GM18498 (cell line): ENCODE measurements at regions not wholly inside any gene's neighbourhood (a gene's known extent, or its start where the extent isn't known, plus 50 kb on each side); places are given as distances from the start of the nearest gene placed in this dataset.
A peak's percentile ranks its signal among the peaks of the same experiment; 100 is the strongest.

Source experiments
- ATAC-seq: cut with Tn5 transposase; IDR thresholded peaks from one replicate; pipeline ENCODE4 v1.9.1; 2021; ENCODE audit warnings: mild to moderate bottlenecking, moderate library complexity; ENCODE audit not compliant: unreplicated experiment

GRCh38 chr13:62710787-62711186, 1295.1 kb upstream of the PCDH20 start:
- no peak for ATAC-seq

DNA sequence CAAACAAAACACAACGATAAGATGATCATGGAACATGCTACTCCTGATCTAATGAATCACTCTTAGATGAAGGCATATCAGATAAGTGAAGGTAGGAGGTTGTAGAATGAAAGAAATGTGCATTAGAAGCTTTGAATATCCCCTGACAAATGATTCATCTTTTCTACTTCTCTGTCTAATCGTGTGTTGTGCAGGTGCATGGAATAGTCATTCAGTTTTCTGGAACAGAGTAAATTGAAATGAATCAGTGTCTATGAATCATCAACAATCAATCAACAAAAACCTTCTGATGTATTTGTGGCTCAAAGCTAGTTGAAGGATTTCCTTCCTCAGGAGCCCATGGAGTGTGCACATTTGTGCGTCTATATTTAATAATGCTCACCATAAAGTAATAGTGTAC, 1290.4 kb upstream of the PCDH20 start:
- ATAC-seq: no peak

GRCh38 chr13:62704875-62705274, 1289.2 kb upstream of the PCDH20 start:
- no peak for ATAC-seq

- ATAC-seq: no peak
Measured at GRCh38 chr13:62702502-62702901, 1286.9 kb upstream of the PCDH20 start.

- no peak for ATAC-seq
Measured at GRCh38 chr13:62697701-62698100, 1282.1 kb upstream of the PCDH20 start.

DNA sequence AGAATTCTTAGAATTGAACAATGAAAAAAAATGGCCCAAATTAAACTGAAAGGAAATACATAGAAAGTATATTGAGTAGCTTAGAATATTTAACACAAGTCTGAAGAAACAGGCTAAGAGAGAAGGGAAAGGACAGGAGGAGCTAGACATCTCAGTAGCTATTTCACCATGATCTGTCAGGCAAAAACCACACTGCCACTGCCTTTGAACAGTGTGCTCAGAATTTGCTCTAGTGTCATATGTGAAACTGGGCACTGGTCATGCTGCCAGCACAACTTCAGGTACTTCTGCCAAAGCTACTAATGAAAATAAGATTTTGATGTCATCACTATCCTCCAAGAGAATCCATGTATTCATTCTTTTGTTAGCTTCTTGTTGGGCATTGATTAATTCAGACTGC, 1280.8 kb upstream of the PCDH20 start:
- ATAC-seq: no peak

- no peak for ATAC-seq
Measured at GRCh38 chr13:62687732-62688131, 1272.1 kb upstream of the PCDH20 start.

- ATAC-seq: no peak
Measured at GRCh38 chr13:62684359-62684758, 1268.7 kb upstream of the PCDH20 start.

GRCh38 chr13:62682788-62683187, 1267.1 kb upstream of the PCDH20 start:
- no peak for ATAC-seq

DNA sequence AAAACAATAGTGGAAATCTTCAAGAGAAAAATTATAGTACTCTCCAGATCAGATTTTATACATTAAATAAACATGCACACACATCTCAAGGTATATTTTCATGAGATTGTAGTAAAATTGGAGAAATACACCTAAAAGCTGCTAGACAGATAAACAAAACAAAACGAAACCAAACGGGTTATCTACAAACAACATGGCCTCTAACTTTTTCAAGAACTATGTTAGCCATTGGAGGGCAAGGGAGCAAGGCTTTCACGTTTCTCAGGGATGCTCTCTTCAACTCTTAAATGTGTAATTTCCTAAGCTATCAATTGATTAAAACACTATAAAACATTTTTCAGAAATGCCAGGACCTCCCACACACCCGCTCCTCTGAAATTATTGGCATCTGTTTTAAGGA, 1262.4 kb upstream of the PCDH20 start:
- no peak for ATAC-seq

DNA sequence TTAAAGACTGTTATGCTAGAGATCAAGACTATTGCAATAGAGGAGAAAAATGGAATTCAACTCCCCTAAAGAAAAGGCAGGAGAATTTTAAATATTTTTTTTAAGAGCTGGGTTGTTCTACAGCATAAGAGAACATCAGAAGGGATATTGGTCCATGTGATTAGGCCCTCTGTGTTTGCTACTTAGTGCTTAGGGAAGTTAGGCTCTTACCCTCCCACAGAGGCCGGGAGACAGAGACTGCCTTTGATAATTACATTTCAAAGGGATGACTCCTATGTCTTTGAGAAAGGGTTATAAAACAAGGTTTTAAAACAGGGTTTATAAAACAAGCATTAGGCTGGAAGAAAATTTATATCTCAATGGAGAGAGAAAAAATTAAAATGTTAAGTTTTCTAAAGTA, 1248.1 kb upstream of the PCDH20 start:
- no peak for ATAC-seq

GRCh38 chr13:62659365-62659764, 1243.7 kb upstream of the PCDH20 start:
- ATAC-seq: no peak

GRCh38 chr13:62653371-62653770, 1237.7 kb upstream of the PCDH20 start:
- no peak for ATAC-seq

- peak; percentile 87 for ATAC-seq
Measured at GRCh38 chr13:62643799-62644524, 1228.3 kb upstream of the PCDH20 start.

DNA sequence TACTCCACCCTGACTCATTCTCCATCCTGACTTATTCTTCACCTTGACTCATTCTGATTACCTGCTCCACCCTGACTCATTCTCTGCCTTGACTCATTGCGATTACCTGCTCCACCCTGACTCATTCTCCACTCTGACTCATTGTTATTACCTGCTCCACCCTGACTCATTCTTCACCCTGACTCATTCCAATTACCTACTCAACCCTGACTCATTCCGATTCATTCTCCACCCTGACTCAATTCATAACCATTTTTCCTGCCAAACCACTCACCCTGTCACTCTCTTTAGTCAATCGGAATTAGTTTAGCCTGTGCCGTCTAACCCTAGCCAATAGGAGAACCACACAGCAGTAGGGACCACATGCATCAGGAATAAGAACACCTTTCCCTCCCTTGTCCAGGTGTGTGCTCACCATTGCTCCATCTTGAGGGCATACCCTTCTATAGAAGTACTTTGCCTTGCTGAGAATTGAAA, 1227.4 kb upstream of the PCDH20 start:
- ATAC-seq: no peak

DNA sequence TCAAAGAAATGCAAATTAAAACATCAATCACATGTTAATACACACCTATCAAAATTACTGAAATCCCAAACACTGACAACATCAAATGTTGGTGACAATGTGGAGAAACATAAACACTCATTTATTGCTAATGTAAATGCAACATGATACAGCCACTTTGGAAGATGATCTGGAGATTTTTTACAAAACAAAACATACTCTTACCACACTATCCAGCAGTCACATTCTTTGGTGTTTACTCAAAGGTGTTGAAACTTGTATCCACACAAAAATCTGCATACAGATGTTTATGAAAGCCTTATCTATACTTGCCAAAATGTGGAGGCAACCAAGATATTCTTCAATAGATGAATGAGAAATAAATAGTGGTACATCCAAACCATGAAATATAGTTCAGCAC, 1219.5 kb upstream of the PCDH20 start:
- no peak for ATAC-seq

DNA sequence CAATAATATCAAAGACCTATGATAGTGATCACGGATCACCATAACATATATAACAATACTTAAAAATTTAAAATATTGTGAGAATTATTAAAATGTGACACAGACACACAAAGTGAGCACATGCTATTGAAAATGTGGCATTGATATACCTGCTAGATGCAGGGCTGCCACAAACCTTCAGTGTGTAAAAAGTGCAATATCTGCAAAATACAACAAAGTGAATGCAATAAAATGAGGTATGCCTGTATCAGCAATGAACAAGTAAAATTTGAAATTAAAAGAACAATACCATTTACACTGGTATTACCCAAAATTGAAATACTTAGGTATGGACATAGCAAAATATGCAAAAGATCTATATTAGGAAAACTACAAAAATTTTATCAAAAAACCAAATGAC, 1217.8 kb upstream of the PCDH20 start:
- ATAC-seq: no peak

GRCh38 chr13:62631619-62632018, 1216.0 kb upstream of the PCDH20 start:
- ATAC-seq: no peak

DNA sequence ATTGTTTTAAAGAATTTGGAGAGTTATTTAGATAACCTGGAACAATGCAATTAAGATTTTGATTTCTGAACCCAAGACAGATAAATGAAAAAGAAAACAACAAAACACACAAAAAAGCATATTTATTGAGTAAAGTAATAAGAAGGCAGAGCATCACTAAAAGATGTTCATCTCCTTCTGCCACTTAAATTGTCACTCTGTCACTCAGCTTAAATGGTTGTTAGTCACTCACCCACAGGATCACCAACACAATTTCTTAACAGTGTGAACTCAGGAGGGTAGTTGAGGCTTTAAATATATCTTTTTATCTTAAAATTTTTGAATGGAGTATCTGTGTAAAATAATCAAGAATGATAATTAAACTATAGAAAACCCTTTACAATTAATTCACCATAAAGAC, 1215.5 kb upstream of the PCDH20 start:
- ATAC-seq: no peak

GRCh38 chr13:62629618-62630017, 1214.0 kb upstream of the PCDH20 start:
- ATAC-seq: no peak

- ATAC-seq: no peak
Measured at GRCh38 chr13:62627226-62627625, 1211.6 kb upstream of the PCDH20 start.

DNA sequence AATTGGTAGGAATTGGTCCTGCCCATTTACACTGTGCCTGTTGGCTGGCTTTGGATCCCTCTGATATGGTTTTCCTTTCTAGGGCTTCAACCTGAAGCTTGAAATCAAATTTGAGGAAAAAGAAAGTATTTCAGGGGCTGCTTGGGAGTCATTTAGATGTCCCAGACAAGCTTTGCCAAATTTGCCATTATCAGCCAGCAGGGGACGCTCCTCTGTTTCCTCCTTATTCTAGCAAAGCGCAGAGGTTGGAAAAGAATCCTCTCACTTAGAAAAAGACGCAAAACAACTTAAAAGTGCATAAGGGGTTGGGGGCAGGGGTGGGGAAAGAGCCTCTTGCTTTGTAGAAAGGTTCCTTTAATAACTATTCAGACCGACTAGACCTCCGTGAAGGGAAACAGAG, 1211.1 kb upstream of the PCDH20 start:
- ATAC-seq: no peak

DNA sequence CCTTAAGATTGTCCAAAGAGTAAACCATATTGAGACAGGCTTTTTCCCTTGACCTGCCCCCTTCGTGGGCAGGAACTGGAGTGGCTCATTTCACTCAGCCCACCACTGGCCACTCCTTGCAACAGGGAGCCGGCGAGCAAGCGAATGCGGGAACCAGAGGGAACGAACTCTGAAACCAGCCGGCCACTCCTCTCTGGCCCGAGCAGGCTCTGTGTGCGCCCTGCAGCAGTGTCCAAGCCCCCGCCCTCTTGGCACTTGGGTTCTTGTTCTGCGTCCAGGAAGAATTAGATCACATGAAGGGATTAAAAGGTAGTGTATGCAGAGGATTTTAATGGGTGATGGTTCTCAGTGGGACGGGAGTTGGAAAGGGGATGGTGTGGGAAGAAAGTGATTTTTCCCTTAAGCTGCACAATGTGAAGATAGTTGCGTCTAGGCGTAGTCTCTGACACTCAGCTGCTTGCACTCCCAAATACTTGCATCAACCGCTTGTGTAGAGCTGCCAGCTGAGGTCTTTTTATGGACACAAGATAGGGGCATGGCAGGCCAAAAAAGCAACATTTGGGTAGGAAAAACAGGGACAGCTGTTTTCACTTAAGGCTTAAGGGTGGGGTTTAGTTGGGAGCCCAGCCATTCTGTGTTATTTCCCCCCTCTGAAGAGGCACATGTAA, 1209.7 kb upstream of the PCDH20 start:
- no peak for ATAC-seq
